H1 (cell line): ENCODE measurements at regions not wholly inside any gene's neighbourhood (a gene's known extent, or its start where the extent isn't known, plus 50 kb on each side); places are given as distances from the start of the nearest gene placed in this dataset.

Source experiments
- CBX8 ChIP-seq: fragments of 300-800, 300-1000 bp; sonication (generic); IDR thresholded peaks from 2 replicates; pipeline ENCODE4 v1.7.1; 2016; ENCODE audit warnings: low read depth, low read length, borderline replicate concordance
- KDM4A ChIP-seq: IDR thresholded peaks from one replicate; pipeline ENCODE4 v1.7.1; 2012; ENCODE audit warnings: low read depth, mild to moderate bottlenecking, moderate library complexity, low read length, inconsistent platforms; ENCODE audit not compliant: severe bottlenecking
- MAFK ChIP-seq: IDR thresholded peaks from 2 replicates; pipeline ENCODE4 v1.6.1; 2012; ENCODE audit warnings: low read depth, mild to moderate bottlenecking, improper control_type of control experiment, low read length
- SP4 ChIP-seq: IDR thresholded peaks from 2 replicates; pipeline ENCODE4 v1.6.1; 2012; ENCODE audit warnings: low read length, inconsistent platforms
- TEAD4 ChIP-seq: IDR thresholded peaks from 2 replicates; pipeline ENCODE4 v1.6.1; 2012; ENCODE audit warnings: low read depth, low read length, inconsistent platforms, mixed read lengths

DNA sequence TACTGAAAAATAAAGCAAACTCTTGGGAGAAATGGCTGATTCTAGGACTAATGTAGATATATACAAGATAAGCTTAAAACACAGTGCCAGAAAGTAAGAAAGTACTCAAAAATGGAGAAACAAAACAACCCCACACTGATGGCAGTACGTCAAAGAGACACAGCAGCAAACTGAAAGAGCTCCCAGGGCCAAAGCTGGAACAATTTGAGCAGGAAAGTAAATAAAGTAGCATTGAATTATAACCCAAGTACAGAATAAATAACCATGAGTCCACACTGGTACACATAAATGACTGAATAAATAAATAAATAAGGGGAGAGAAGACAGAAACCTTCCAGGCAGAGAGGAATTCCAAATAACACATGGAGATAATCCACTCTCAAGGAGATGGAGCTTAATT lies 120.9 kb downstream of the GLUL start (continued):
- TF ChIP-seq MAFK, result no peak
- TF ChIP-seq CBX8, result no peak
- TF ChIP-seq TEAD4, result no peak
- TF ChIP-seq SP4, result no peak
- no peak for TF ChIP-seq KDM4A
- TF ChIP-seq, all 59 proteins: peak for 0
